ENCODE measurements at regions not wholly inside any gene's neighbourhood (a gene's known extent, or its start where the extent isn't known, plus 50 kb on each side); places are given as distances from the start of the nearest gene placed in this dataset.

- TF ChIP-seq POLR2A (IDR thresholded peaks at IDR 0.05) = no peak
- no peak for TF ChIP-seq CTCF (IDR thresholded peaks at IDR 0.05 in 4 of 5, conservative IDR thresholded peaks at IDR 0.05 in 1 of 5)
These were observed 124.4 kb upstream of the ADCY2 start for GRCh38 chr5:7271435-7272084.

Data from gastrocnemius medialis (tissue), 4 donors.